OCI-LY1 (cell line): ENCODE measurements at regions not wholly inside any gene's neighbourhood (a gene's known extent, or its start where the extent isn't known, plus 50 kb on each side); places are given as distances from the start of the nearest gene placed in this dataset.

ENCODE experiments used
- CTCF ChIP-seq: fragments of 200-600 bp; sonication (generic), shearing (Covaris generic); IDR thresholded peaks from 2 replicates; pipeline ENCODE4 v1.5.1; 2017; ENCODE audit warnings: mild to moderate bottlenecking, antibody characterized with exemption, low read length, moderate library complexity, mixed read lengths
- EZH2 ChIP-seq: fragments of 200-600 bp; sonication (generic), shearing (Covaris generic); IDR thresholded peaks from 2 replicates; pipeline ENCODE4 v1.8.0; 2017; ENCODE audit warnings: borderline replicate concordance, mixed run types, mild to moderate bottlenecking, antibody characterized with exemption, low read length, moderate library complexity, mixed read lengths

- TF ChIP-seq CTCF = no peak
- no peak for TF ChIP-seq EZH2
Observed at GRCh38 chr1:30225357-30225756, 498.0 kb downstream of the MATN1 start.
